HG03442 (cell line): ENCODE measurements at regions not wholly inside any gene's neighbourhood (a gene's known extent, or its start where the extent isn't known, plus 50 kb on each side); places are given as distances from the start of the nearest gene placed in this dataset.
A peak's percentile ranks its signal among the peaks of the same experiment; 100 is the strongest.

Experiments used
- ATAC-seq: cut with Tn5 transposase; IDR thresholded peaks from one replicate; pipeline ENCODE4 v1.9.1; 2021; ENCODE audit warnings: mild to moderate bottlenecking, moderate library complexity; ENCODE audit not compliant: unreplicated experiment

DNA sequence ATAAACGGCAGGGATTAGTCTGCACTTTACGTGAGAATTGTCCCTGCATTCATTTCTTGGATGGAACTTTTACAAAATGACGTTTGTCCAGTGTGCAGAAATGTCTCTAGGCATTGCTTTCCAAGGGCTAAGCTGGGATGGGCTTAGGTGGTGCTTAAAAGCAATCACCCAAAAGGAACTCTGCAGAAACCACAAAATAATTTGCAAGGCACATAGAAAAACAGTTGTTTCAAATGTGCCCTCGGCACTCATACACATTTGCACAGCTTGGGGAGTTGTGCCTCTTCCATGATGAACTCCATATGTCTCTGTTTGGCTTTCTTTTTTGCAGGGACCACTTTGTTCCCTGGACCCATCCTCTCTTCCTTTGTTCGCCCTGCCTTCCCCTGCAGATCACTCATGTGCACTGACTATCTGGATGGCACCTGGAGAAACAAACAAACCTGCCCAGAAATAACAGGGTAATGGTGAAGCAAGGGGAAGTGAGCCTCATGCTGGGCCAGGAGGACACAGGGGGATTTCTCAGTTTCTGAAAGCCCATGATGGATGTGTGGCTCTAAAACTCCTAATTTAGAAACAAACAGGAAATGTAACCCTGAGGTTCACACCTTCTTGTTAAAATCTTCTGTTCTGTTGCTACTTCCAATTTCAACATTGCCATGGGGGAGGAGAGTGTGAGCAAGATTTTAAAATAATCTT is 150.2 kb downstream of the SNX19 start:
- peak; percentile 83 for ATAC-seq

- ATAC-seq = no peak
These were observed 149.4 kb downstream of the SNX19 start for GRCh38 chr11:130766650-130767565.

GRCh38 chr11:130769782-130770535 is 146.3 kb downstream of the SNX19 start:
- no peak for ATAC-seq

GRCh38 chr11:130771708-130772107 is 144.6 kb downstream of the SNX19 start:
- ATAC-seq = no peak

DNA sequence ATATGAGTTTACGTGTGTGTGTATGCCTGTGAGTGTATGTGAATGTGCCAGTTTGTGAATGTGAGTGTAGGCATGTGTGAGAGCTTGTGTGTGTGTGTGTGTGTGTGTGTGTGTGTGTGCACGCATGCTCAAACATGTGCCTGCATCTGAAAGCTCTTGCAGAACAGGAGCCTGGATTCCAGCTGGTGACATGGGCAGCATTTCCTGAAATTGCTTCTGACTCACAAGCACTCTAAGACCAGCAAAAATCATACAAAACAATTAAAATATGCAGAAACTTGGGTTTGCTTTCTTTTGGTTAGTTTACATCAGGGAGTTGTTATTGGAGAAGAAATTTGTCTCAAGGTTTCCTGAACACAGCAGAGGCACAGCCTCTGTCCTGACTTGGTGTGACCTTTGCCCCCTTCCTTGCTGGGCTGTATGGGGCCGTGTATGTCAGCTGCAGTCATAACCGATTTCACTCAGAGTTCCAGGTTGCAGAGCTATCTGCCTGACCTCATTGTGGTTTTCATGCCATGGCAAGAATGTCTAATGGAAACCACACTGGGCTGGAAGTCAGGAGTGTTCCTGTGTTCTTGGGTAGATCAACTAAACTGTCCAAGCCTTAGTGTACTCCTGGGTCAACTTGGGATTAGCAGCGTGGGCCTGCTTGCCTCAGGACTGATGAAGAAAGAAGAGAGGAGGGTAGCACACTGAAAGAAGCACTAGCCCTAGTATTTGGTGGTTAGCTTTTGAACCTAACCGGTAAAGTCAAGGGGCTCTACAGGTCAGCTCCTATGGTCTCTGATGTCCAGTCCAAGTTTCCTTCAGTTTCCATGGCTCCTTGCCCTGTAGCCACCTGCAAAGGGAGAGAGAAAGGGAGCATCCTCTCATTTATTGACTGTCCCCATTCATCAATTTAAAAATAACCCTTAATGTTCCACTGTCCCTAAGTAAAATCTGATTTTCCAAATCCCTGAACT is 143.7 kb downstream of the SNX19 start:
- no peak for ATAC-seq

DNA sequence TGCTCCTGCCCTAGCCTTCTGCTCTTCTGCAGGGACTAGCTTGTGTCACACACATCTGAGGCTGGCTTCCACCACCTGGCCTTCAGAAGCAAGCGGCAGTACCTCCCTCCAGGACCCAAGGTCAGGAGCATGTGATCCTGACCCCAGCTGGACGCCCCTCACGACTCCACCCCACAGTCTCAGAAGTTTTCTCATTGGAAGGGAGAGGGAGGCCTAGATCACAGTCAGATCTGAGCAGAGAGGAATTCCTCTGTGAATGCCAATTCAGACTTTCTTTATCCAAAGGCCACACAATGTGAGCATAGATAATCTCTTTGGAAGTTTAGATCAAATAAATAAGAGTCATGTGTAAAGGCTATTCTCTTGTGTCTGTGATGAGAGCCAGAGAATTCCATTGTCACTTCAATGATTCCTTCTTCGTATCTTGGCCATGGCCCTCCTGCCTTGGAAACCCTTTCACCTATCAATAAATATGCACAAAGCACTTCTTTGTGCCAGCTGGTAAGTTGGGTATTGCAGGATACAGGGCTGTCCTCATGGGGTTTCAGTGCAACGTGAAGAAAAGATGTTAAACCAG is 142.9 kb downstream of the SNX19 start:
- no peak for ATAC-seq

- ATAC-seq = no peak
These were observed 141.6 kb downstream of the SNX19 start for GRCh38 chr11:130774703-130775102.

- no peak for ATAC-seq
These were observed 140.8 kb downstream of the SNX19 start for GRCh38 chr11:130775306-130776060.

DNA sequence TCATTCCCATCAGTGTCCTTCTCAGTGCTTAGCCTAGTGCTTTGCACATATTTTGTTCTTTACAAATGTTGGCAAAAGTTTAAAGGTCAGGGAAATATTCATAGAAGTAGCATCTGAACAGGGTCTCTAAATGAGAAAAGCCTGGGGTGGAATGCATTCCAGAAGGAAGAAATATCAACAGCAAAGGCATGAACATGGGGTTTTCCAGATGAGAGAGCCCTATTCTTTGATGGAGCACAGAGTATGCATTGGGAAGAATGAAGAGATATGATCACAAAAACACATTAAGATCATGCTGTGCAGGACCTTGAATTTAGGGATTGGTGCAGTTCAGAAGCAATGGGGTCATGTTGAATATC is 140.2 kb downstream of the SNX19 start:
- ATAC-seq = no peak

DNA sequence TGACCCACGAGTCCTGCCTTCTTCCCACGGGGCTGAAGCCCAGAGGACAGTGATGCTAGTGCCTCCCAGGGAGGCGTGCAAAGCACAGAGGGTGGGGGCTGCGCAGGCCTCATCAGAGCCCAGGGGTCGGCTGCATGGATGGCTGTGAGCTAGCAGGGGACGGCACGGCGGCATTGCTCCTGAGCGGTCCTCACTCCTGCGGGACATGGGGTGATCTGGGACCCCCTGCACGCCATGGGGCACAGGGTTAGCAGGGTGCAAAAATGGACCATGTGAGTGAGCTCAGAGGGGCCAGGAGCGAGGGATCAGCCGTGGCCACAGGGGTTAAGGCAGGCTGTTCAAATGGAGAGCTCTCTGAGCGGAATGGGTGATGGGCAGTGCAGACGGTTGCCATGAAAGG is 138.3 kb downstream of the SNX19 start:
- no peak for ATAC-seq

- ATAC-seq = no peak
These were observed 137.6 kb downstream of the SNX19 start for GRCh38 chr11:130778705-130779104.

GRCh38 chr11:130779267-130779666 is 137.0 kb downstream of the SNX19 start:
- ATAC-seq = no peak

DNA sequence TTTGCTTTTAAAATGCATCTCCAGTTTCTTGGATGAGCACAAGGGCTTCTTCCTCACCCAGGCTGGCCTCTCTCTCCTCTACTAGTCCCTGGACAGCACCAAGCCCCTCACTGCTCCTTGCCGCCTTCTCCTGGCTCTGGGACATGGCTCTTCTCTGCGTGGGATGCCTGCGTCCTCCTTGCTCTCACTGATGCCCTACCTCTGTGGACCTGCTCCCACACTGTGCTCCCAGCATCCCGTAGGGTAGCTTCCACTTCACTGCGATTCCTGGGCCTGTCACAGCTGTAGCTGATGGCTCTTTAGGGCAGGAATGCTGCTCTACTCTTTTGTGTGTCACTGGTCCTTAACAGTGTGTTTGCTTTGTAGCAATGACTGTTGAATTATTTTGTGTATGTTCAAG is 136.3 kb downstream of the SNX19 start:
- ATAC-seq = no peak

DNA sequence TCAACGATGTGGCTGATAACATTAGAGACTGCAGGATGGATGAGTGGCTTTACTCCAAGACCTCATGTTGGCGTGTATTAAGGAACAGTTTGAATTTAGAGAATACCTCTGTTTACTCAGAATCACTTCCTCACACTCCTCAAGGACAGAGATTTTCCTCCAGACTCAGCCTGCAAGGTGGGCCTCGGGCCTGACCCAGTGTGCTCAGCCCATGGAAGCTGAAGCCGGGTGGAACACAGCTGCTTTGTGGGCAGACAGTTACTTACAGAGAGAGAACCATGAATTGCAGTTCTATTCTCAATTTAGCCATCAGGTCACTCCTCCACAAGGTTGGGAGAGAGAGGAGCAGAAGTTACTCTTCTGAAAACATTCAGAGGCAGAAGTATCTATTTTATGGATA is 135.8 kb downstream of the SNX19 start:
- ATAC-seq = no peak

- no peak for ATAC-seq
These were observed 134.3 kb downstream of the SNX19 start for GRCh38 chr11:130781931-130782330.

- no peak for ATAC-seq
These were observed 133.7 kb downstream of the SNX19 start for GRCh38 chr11:130782361-130783222.

- no peak for ATAC-seq
These were observed 133.0 kb downstream of the SNX19 start for GRCh38 chr11:130783323-130783722.

GRCh38 chr11:130785380-130786116 is 130.7 kb downstream of the SNX19 start:
- no peak for ATAC-seq
